GM21526 (cell line): ENCODE measurements at regions not wholly inside any gene's neighbourhood (a gene's known extent, or its start where the extent isn't known, plus 50 kb on each side); places are given as distances from the start of the nearest gene placed in this dataset.

ENCODE experiments used
- ATAC-seq: cut with Tn5 transposase; IDR thresholded peaks from one replicate; pipeline ENCODE4 v1.9.1; 2021; ENCODE audit warnings: moderate library complexity; ENCODE audit not compliant: unreplicated experiment, low FRiP score

GRCh38 chr20:24812373-24812772 lies 136.7 kb upstream of the CST7 start:
- no peak for ATAC-seq

GRCh38 chr20:24813080-24813479 lies 136.0 kb upstream of the CST7 start:
- ATAC-seq: no peak

GRCh38 chr20:24813496-24813895 lies 135.6 kb upstream of the CST7 start:
- ATAC-seq: no peak

GRCh38 chr20:24813936-24814335 lies 135.1 kb upstream of the CST7 start:
- no peak for ATAC-seq

- ATAC-seq: no peak
Measured at GRCh38 chr20:24814556-24815195, 134.4 kb upstream of the CST7 start.

GRCh38 chr20:24815196-24815815 lies 133.8 kb upstream of the CST7 start:
- ATAC-seq: no peak

- no peak for ATAC-seq
Measured at GRCh38 chr20:24815931-24816330, 133.1 kb upstream of the CST7 start.

GRCh38 chr20:24816431-24816830 lies 132.6 kb upstream of the CST7 start:
- ATAC-seq: no peak

GRCh38 chr20:24816907-24817306 lies 132.2 kb upstream of the CST7 start:
- no peak for ATAC-seq

- no peak for ATAC-seq
Measured at GRCh38 chr20:24817351-24817750, 131.7 kb upstream of the CST7 start.

GRCh38 chr20:24818056-24818455 lies 131.0 kb upstream of the CST7 start:
- ATAC-seq: no peak

- no peak for ATAC-seq
Measured at GRCh38 chr20:24819331-24819965, 129.6 kb upstream of the CST7 start.

GRCh38 chr20:24820345-24820744 lies 128.7 kb upstream of the CST7 start:
- ATAC-seq: no peak

- ATAC-seq: no peak
Measured at GRCh38 chr20:24821391-24821790, 127.7 kb upstream of the CST7 start.

- no peak for ATAC-seq
Measured at GRCh38 chr20:24823176-24823784, 125.8 kb upstream of the CST7 start.

GRCh38 chr20:24823989-24824693 lies 124.9 kb upstream of the CST7 start:
- no peak for ATAC-seq

- ATAC-seq: no peak
Measured at GRCh38 chr20:24825591-24825990, 123.5 kb upstream of the CST7 start.

GRCh38 chr20:24827603-24828295 lies 121.3 kb upstream of the CST7 start:
- ATAC-seq: no peak

- ATAC-seq: no peak
Measured at GRCh38 chr20:24828992-24829648, 119.9 kb upstream of the CST7 start.
